NCI-H2196 treated with DMSO at 0.1 percent for 48 hours (cell line): ENCODE measurements at regions not wholly inside any gene's neighbourhood (a gene's known extent, or its start where the extent isn't known, plus 50 kb on each side); places are given as distances from the start of the nearest gene placed in this dataset.

Source experiments
- DNase-seq: peaks from one replicate; lab custom pipeline; 2025; ENCODE audit not compliant: unreplicated experiment; lab: John Stamatoyannopoulos, UW

- DNase-seq, result no peak
These were observed 250.7 kb downstream of the TBC1D4 start for GRCh38 chr13:75231235-75231634.

GRCh38 chr13:75226733-75227435, 255.1 kb downstream of the TBC1D4 start:
- DNase-seq, result no peak

GRCh38 chr13:75226092-75226491, 255.9 kb downstream of the TBC1D4 start:
- no peak for DNase-seq

GRCh38 chr13:75225288-75226032, 256.5 kb downstream of the TBC1D4 start:
- no peak for DNase-seq

- no peak for DNase-seq
These were observed 257.8 kb downstream of the TBC1D4 start for GRCh38 chr13:75224053-75224742.

- DNase-seq, result no peak
These were observed 259.9 kb downstream of the TBC1D4 start for GRCh38 chr13:75222031-75222430.

GRCh38 chr13:75220861-75221260, 261.1 kb downstream of the TBC1D4 start:
- no peak for DNase-seq

- DNase-seq, result no peak
These were observed 261.8 kb downstream of the TBC1D4 start for GRCh38 chr13:75220238-75220542.

- no peak for DNase-seq
These were observed 262.3 kb downstream of the TBC1D4 start for GRCh38 chr13:75219479-75220237.

GRCh38 chr13:75217949-75218348, 264.0 kb downstream of the TBC1D4 start:
- DNase-seq, result no peak

- DNase-seq, result no peak
These were observed 265.9 kb downstream of the TBC1D4 start for GRCh38 chr13:75216038-75216437.

GRCh38 chr13:75214846-75215245, 267.1 kb downstream of the TBC1D4 start:
- no peak for DNase-seq

GRCh38 chr13:75202981-75203380, 279.0 kb downstream of the TBC1D4 start:
- DNase-seq, result no peak

- no peak for DNase-seq
These were observed 284.2 kb downstream of the TBC1D4 start for GRCh38 chr13:75197803-75198202.

- no peak for DNase-seq
These were observed 285.7 kb downstream of the TBC1D4 start for GRCh38 chr13:75196147-75196837.

- no peak for DNase-seq
These were observed 286.3 kb downstream of the TBC1D4 start for GRCh38 chr13:75195495-75196146.

- DNase-seq, result no peak
These were observed 287.1 kb downstream of the TBC1D4 start for GRCh38 chr13:75194717-75195462.

- DNase-seq, result no peak
These were observed 295.6 kb downstream of the TBC1D4 start for GRCh38 chr13:75186379-75186778.

GRCh38 chr13:75181906-75182305, 300.1 kb downstream of the TBC1D4 start:
- DNase-seq, result no peak
